ENCODE measurements at regions not wholly inside any gene's neighbourhood (a gene's known extent, or its start where the extent isn't known, plus 50 kb on each side); places are given as distances from the start of the nearest gene placed in this dataset.

GRCh38 chr1:213381572-213382084, 330.6 kb downstream of the RPS6KC1 start:
- Histone ChIP-seq H3K9me2 (replicated peaks; ENCODE audit: insufficient read depth) (no peaks in the 10 kb centered on the region), H3K79me2 (no peaks in the 10 kb centered on the region), H3K27ac (no peak overlapping the region), H4K20me1 (ENCODE audit: insufficient read depth, poor library complexity, severe bottlenecking) (no peaks in the 10 kb centered on the region), H3K9me3 (ENCODE audit: low read depth) (no peaks in the 10 kb centered on the region), H3K4me3 (no peak overlapping the region), H2AFZ (no peak overlapping the region), H3K27me3 (no peaks in the 10 kb centered on the region), H3K36me3 (replicated peaks; ENCODE audit: insufficient read depth, low read depth) (no peaks in the 10 kb centered on the region), H3K4me2 (no peak overlapping the region), H3K4me1 (ENCODE audit: insufficient read depth) (peaks cover 3% of the 10 kb centered on the region)
- DNase-seq (ENCODE audit: low spot score): no peak
- 74% methylated on average over 16 of the region's 17 CpGs for WGBS (ENCODE audit: low lambda C conversion rate, missing lambda C conversion rate)
- TF ChIP-seq EZH2phosphoT487 (IDR thresholded peaks at IDR 0.05; ENCODE audit: low read depth, severe bottlenecking, unreplicated experiment): no peak
- no peak for TF ChIP-seq CTCF (IDR thresholded peaks at IDR 0.05; ENCODE audit: poor library complexity)
- TF ChIP-seq EZH2 (IDR thresholded peaks at IDR 0.05; ENCODE audit: borderline replicate concordance): no peak

- Histone ChIP-seq H3K79me2 (no peaks in the 10 kb centered on the region), H3K27me3 (no peaks in the 10 kb centered on the region), H2AFZ (no peak overlapping the region), H3K4me3 (no peak overlapping the region), H4K20me1 (ENCODE audit: insufficient read depth, poor library complexity, severe bottlenecking) (no peaks in the 10 kb centered on the region), H3K36me3 (replicated peaks; ENCODE audit: insufficient read depth, low read depth) (no peaks in the 10 kb centered on the region), H3K27ac (no peak overlapping the region), H3K9me3 (ENCODE audit: low read depth) (no peaks in the 10 kb centered on the region), H3K4me2 (no peak overlapping the region), H3K4me1 (ENCODE audit: insufficient read depth) (no peaks in the 10 kb centered on the region), H3K9me2 (replicated peaks; ENCODE audit: insufficient read depth) (no peaks in the 10 kb centered on the region)
- no peak for TF ChIP-seq CTCF (IDR thresholded peaks at IDR 0.05; ENCODE audit: poor library complexity)
- no peak for TF ChIP-seq EZH2phosphoT487 (IDR thresholded peaks at IDR 0.05; ENCODE audit: low read depth, severe bottlenecking, unreplicated experiment)
- TF ChIP-seq EZH2 (IDR thresholded peaks at IDR 0.05; ENCODE audit: borderline replicate concordance): no peak
- no peak for DNase-seq (ENCODE audit: low spot score)
- 94% methylated on average over 3 of the region's 3 CpGs for WGBS (ENCODE audit: low lambda C conversion rate, missing lambda C conversion rate)
These were observed 332.4 kb downstream of the RPS6KC1 start for GRCh38 chr1:213383465-213383864.

GRCh38 chr1:213385201-213385600, 334.2 kb downstream of the RPS6KC1 start:
- H3K27me3 ChIP-seq: no peaks in the 10 kb centered on the region
- H3K9me3 ChIP-seq (ENCODE audit: low read depth): no peaks in the 10 kb centered on the region
- H3K36me3 ChIP-seq (replicated peaks; ENCODE audit: insufficient read depth, low read depth): no peaks in the 10 kb centered on the region
- no peak overlapping the region for H3K4me2 ChIP-seq
- H3K27ac ChIP-seq: no peak overlapping the region
- H3K79me2 ChIP-seq: no peaks in the 10 kb centered on the region
- no peak overlapping the region for H3K4me3 ChIP-seq
- H4K20me1 ChIP-seq (ENCODE audit: insufficient read depth, poor library complexity, severe bottlenecking): no peaks in the 10 kb centered on the region
- DNase-seq (ENCODE audit: low spot score): no peak
- no peaks in the 10 kb centered on the region for H3K9me2 ChIP-seq (replicated peaks; ENCODE audit: insufficient read depth)
- no peak overlapping the region for H2AFZ ChIP-seq
- WGBS (ENCODE audit: low lambda C conversion rate, missing lambda C conversion rate): 97% methylated on average over 1 of the region's 1 CpG
- TF ChIP-seq EZH2 (IDR thresholded peaks at IDR 0.05; ENCODE audit: borderline replicate concordance) (no peak), CTCF (IDR thresholded peaks at IDR 0.05; ENCODE audit: poor library complexity) (no peak), EZH2phosphoT487 (IDR thresholded peaks at IDR 0.05; ENCODE audit: low read depth, severe bottlenecking, unreplicated experiment) (no peak)
- H3K4me1 ChIP-seq (ENCODE audit: insufficient read depth): no peaks in the 10 kb centered on the region

Data from hepatocyte (in vitro differentiated cells).